Prostate gland (tissue), 2 donors: ENCODE measurements at regions not wholly inside any gene's neighbourhood (a gene's known extent, or its start where the extent isn't known, plus 50 kb on each side); places are given as distances from the start of the nearest gene placed in this dataset.

ENCODE experiments used
- DNase-seq: peaks from one replicate; pipeline ENCODE4 v3.0.0-alpha.2; 2019; ENCODE audit warnings: low spot score
- H3K27ac ChIP-seq, 2 donors: fragments of 200-600 bp; sonication (generic); 2 replicates each; pipeline ENCODE4 v1.5.1; 2017 to 2019
- H3K27me3 ChIP-seq: fragments of 200-600 bp; sonication (generic); replicated peaks from 2 replicates; pipeline ENCODE4 v1.5.1; 2019; ENCODE audit not compliant: insufficient read depth
- H3K36me3 ChIP-seq, 2 donors: fragments of 200-600 bp; sonication (generic); 1 replicate in 1 of 2; 2 replicates in 1 of 2; pipeline versions ENCODE4 v1.5.1 to v1.8.1; 2017 to 2019
- H3K4me1 ChIP-seq: fragments of 200-600 bp; sonication (generic); replicated peaks from 2 replicates; pipeline ENCODE4 v1.5.1; 2019
- H3K4me3 ChIP-seq, 2 donors: fragments of 200-600 bp; sonication (generic); 2 replicates each; pipeline ENCODE4 v1.5.1; 2017 to 2019
- H3K9me3 ChIP-seq: fragments of 200-600 bp; sonication (generic); 2 replicates; pipeline ENCODE4 v1.5.1; 2017
- POLR2A ChIP-seq: fragments of 450-650 bp; IDR thresholded peaks from one replicate; pipeline ENCODE4 v1.6.1; 2016; ENCODE audit warnings: antibody characterized with exemption, mild to moderate bottlenecking
- POLR2AphosphoS5 ChIP-seq: sonication (generic); formaldehyde crosslinking; IDR thresholded peaks from one replicate; pipeline ENCODE4 v1.6.1; 2017; ENCODE audit warnings: antibody characterized with exemption
- WGBS: methylation state at CpG from one replicate; pipeline ENCODE4 v1.1.5; 2018; 5-methylcytosine and 5-hydroxymethylcytosine counted together
- intact Hi-C: fragments of 100-400 bp; cut with DNase I; formaldehyde crosslinking; loops from one replicate; pipeline ENCODE4 v1.14.2; 2022
- TF ChIP-seq, protein P1 (sequence below), 4 experiments: fragments of 200-600 bp in 2 of 4; fragments of 450-650 bp in 2 of 4; sonication (generic) in 2 of 4; IDR thresholded peaks; 1 replicate in 3 of 4; 2 replicates in 1 of 4; pipeline ENCODE4 v1.5.1; 2016 to 2019; ENCODE audit warnings: antibody characterized with exemption in 4 of 4, mild to moderate bottlenecking in 2 of 4, moderate library complexity in 2 of 4

DNA sequence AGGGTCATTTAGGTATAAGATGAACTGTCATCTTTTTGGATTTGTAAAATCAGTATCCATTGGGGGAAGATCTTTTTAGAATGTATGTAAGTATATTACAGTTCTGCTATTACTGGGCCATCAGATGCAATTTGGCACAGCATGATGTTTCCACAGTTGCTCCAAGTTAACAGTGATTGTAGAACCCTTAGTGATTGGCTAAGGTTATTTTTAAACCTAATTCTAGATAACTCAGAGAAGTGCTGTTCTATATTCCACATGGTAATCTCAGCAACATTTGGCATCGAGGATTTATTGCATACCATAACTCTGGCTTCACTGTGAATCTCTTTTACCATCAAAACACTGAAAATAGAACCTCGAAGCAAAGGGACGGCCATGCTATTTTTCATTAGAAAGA lies 215.7 kb upstream of the HAND2 start:
- no peak for DNase-seq
- Histone ChIP-seq H3K9me3 (no peaks in the 10 kb centered on the region), H3K27me3 (no peaks in the 10 kb centered on the region), H3K27ac (no peak overlapping the region), H3K4me1 (no peaks in the 10 kb centered on the region), H3K36me3 (no peaks in the 10 kb centered on the region), H3K4me3 (no peak overlapping the region)
- intact Hi-C loops: no loop called here
- WGBS: 50% methylated on average over 3 of the region's 3 CpGs
- TF ChIP-seq POLR2AphosphoS5 (no peak), POLR2A (no peak)
- TF ChIP-seq, protein P1, sequence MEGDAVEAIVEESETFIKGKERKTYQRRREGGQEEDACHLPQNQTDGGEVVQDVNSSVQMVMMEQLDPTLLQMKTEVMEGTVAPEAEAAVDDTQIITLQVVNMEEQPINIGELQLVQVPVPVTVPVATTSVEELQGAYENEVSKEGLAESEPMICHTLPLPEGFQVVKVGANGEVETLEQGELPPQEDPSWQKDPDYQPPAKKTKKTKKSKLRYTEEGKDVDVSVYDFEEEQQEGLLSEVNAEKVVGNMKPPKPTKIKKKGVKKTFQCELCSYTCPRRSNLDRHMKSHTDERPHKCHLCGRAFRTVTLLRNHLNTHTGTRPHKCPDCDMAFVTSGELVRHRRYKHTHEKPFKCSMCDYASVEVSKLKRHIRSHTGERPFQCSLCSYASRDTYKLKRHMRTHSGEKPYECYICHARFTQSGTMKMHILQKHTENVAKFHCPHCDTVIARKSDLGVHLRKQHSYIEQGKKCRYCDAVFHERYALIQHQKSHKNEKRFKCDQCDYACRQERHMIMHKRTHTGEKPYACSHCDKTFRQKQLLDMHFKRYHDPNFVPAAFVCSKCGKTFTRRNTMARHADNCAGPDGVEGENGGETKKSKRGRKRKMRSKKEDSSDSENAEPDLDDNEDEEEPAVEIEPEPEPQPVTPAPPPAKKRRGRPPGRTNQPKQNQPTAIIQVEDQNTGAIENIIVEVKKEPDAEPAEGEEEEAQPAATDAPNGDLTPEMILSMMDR (IDR thresholded peaks at IDR 0.05): no peak

DNA sequence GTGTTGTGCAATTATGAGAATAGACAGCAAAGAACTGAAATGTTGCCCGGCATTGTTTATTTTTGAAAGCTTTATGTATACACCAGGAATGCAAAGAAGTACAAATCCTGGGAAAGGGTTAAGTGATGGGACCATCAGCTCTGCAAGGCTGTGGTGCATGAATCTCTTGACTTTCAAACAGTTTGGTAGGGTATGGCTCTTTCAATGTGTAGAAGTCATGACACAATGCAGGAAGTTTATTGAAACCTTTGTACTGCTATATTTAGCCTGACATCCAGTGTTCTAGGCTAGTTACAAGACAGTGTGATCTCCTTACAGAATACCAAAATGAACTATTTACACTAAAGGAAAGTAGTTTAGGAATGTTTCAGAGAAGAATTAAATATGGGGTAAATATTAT lies 206.8 kb upstream of the HAND2 start:
- Histone ChIP-seq H3K4me3 (no peak overlapping the region), H3K36me3 (no peaks in the 10 kb centered on the region), H3K4me1 (no peaks in the 10 kb centered on the region), H3K27ac (no peak overlapping the region), H3K27me3 (no peaks in the 10 kb centered on the region), H3K9me3 (no peaks in the 10 kb centered on the region)
- intact Hi-C loops: no loop called here
- DNase-seq: no peak
- 61% methylated on average over 1 of the region's 1 CpG for WGBS
- TF ChIP-seq POLR2AphosphoS5: no peak
- TF ChIP-seq POLR2A: no peak
- TF ChIP-seq, protein P1 (IDR thresholded peaks at IDR 0.05): no peak

DNA sequence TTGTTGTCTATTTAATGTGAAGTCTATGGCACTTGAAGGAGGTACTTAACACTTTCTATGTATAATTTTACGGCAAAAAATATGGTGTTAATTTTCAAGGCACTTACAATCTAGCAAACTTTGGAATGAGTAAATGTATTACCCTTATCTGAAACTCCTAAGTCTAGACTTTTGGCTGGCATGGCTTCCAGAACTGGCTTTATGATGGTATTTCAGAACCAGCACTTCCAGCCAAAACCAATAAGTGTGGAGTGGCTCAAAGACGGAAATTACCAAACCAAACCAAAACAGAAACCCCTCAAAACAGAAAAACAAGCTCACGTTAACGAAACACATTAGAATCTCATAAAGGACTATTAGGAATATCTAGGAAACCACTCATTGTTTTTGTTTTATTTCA lies 205.6 kb upstream of the HAND2 start:
- H3K27me3 ChIP-seq: no peaks in the 10 kb centered on the region
- DNase-seq: no peak
- H3K4me1 ChIP-seq: no peaks in the 10 kb centered on the region
- WGBS: 79% methylated on average over 4 of the region's 4 CpGs
- H3K9me3 ChIP-seq: no peaks in the 10 kb centered on the region
- no peak overlapping the region for H3K27ac ChIP-seq
- H3K4me3 ChIP-seq: no peak overlapping the region
- intact Hi-C loops: no loop called here
- H3K36me3 ChIP-seq: no peaks in the 10 kb centered on the region
- no peak for TF ChIP-seq POLR2AphosphoS5
- TF ChIP-seq POLR2A: no peak
- TF ChIP-seq, protein P1 (IDR thresholded peaks at IDR 0.05): no peak

DNA sequence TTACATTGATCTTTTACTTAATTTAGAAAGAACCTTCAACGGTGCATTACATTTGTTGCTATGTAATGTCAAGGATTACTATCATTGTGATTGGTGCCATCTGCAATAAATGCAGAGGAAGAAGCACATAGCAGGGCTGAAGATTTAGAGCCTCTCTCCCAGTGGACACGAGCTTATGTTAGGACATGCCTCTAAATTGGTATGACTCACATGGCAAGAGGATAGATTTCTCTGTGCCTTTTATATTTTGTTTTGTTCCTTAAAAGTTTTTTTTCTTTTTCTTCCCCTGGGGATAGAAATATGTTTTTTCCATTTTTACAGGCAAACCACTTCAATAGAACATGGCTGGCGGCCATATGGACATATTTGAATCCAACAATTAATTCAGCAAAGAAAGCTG lies 205.0 kb upstream of the HAND2 start:
- TF ChIP-seq, protein P1 (IDR thresholded peaks at IDR 0.05): no peak
- TF ChIP-seq POLR2AphosphoS5: no peak
- TF ChIP-seq POLR2A: no peak
- DNase-seq: no peak
- Histone ChIP-seq H3K4me1 (no peaks in the 10 kb centered on the region), H3K9me3 (no peaks in the 10 kb centered on the region), H3K27me3 (no peaks in the 10 kb centered on the region), H3K27ac (no peak overlapping the region), H3K4me3 (no peak overlapping the region), H3K36me3 (no peaks in the 10 kb centered on the region)
- intact Hi-C loops: no loop called here
- WGBS: 57% methylated on average over 3 of the region's 3 CpGs

DNA sequence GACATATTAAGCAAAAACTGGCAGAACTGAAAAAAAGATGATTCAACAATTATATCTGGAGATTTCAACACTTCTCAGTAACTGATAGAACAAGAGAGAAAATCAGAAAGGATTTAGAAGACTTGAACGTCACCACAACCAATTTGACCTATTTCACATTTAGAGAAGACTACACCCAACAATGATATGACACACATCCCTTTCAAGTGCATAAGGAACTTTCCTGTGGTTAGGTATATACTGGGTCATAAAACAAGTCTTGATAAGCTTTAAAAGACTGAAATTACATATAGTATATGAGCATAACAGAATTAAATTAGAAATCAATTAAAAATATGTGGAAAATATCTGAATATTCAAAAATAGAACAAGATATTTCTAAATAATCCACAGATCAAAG lies 201.2 kb upstream of the HAND2 start:
- no peak overlapping the region for H3K4me3 ChIP-seq
- no peak for DNase-seq
- no peak for TF ChIP-seq POLR2AphosphoS5
- no peak for TF ChIP-seq POLR2A
- TF ChIP-seq, protein P1 (IDR thresholded peaks at IDR 0.05): no peak
- H3K9me3 ChIP-seq: no peaks in the 10 kb centered on the region
- H3K36me3 ChIP-seq: no peaks in the 10 kb centered on the region
- no peaks in the 10 kb centered on the region for H3K4me1 ChIP-seq
- H3K27ac ChIP-seq: no peak overlapping the region
- intact Hi-C loops: no loop called here
- WGBS: 68% methylated on average over 1 of the region's 1 CpG
- H3K27me3 ChIP-seq: no peaks in the 10 kb centered on the region
